NB4 (cell line): ENCODE measurements at regions not wholly inside any gene's neighbourhood (a gene's known extent, or its start where the extent isn't known, plus 50 kb on each side); places are given as distances from the start of the nearest gene placed in this dataset.
"Not testable (repeated sequence)": the region's sequence is repeated elsewhere in the genome, so short reads cannot be mapped to it uniquely, and the experiment has no call there.

ENCODE experiments used
- CTCF ChIP-seq: IDR thresholded peaks from one replicate; pipeline ENCODE4 v1.5.1; 2012; ENCODE audit warnings: low read depth, low read length
- MAX ChIP-seq: IDR thresholded peaks from 2 replicates; pipeline ENCODE4 v1.6.1; 2011; ENCODE audit warnings: low read depth, low read length
- POLR2A ChIP-seq: IDR thresholded peaks from 2 replicates; pipeline ENCODE4 v1.6.1; 2011; ENCODE audit warnings: mild to moderate bottlenecking; ENCODE audit not compliant: insufficient read length; ENCODE audit errors: extremely low read depth

GRCh38 chr20:30632773-30633172, 624.7 kb upstream of the DEFB115 start:
- not testable (repeated sequence) for TF ChIP-seq POLR2A, CTCF, MAX
